HG03175 (cell line): ENCODE measurements at regions not wholly inside any gene's neighbourhood (a gene's known extent, or its start where the extent isn't known, plus 50 kb on each side); places are given as distances from the start of the nearest gene placed in this dataset.

Experiments used
- ATAC-seq: cut with Tn5 transposase; IDR thresholded peaks from one replicate; pipeline ENCODE4 v1.9.1; 2021; ENCODE audit warnings: mild to moderate bottlenecking, moderate library complexity; ENCODE audit not compliant: unreplicated experiment

GRCh38 chr11:27968461-27968860 lies 139.5 kb downstream of the KIF18A start:
- no peak for ATAC-seq

- no peak for ATAC-seq
Observed at GRCh38 chr11:27965559-27965958, 142.4 kb downstream of the KIF18A start.

GRCh38 chr11:27963370-27963769 lies 144.6 kb downstream of the KIF18A start:
- no peak for ATAC-seq

- no peak for ATAC-seq
Observed at GRCh38 chr11:27949951-27950738, 157.8 kb downstream of the KIF18A start.

GRCh38 chr11:27945348-27945747 lies 162.6 kb downstream of the KIF18A start:
- ATAC-seq = no peak

GRCh38 chr11:27938011-27938410 lies 169.9 kb downstream of the KIF18A start:
- no peak for ATAC-seq

- ATAC-seq = no peak
Observed at GRCh38 chr11:27934830-27935145, 173.2 kb downstream of the KIF18A start.

- ATAC-seq = no peak
Observed at GRCh38 chr11:27933992-27934829, 173.7 kb downstream of the KIF18A start.

- no peak for ATAC-seq
Observed at GRCh38 chr11:27931770-27932169, 176.2 kb downstream of the KIF18A start.

- no peak for ATAC-seq
Observed at GRCh38 chr11:27930946-27931345, 177.0 kb downstream of the KIF18A start.

- ATAC-seq = no peak
Observed at GRCh38 chr11:27928809-27929208, 179.1 kb downstream of the KIF18A start.

- no peak for ATAC-seq
Observed at GRCh38 chr11:27926981-27927481, 180.9 kb downstream of the KIF18A start.

- no peak for ATAC-seq
Observed at GRCh38 chr11:27926486-27926885, 181.5 kb downstream of the KIF18A start.

GRCh38 chr11:27921472-27921871 lies 186.5 kb downstream of the KIF18A start:
- no peak for ATAC-seq

- ATAC-seq = peak; percentile 90
Observed at GRCh38 chr11:27916541-27917100, 191.3 kb downstream of the KIF18A start.

GRCh38 chr11:27914080-27914479 lies 193.9 kb downstream of the KIF18A start:
- ATAC-seq = no peak

- ATAC-seq = no peak
Observed at GRCh38 chr11:27913650-27914049, 194.3 kb downstream of the KIF18A start.

GRCh38 chr11:27912916-27913315 lies 195.0 kb downstream of the KIF18A start:
- ATAC-seq = no peak

GRCh38 chr11:27910186-27910931 lies 197.6 kb downstream of the KIF18A start:
- no peak for ATAC-seq

- no peak for ATAC-seq
Observed at GRCh38 chr11:27909386-27909785, 198.6 kb downstream of the KIF18A start.

- ATAC-seq = no peak
Observed at GRCh38 chr11:27908621-27909020, 199.3 kb downstream of the KIF18A start.
